Type B pancreatic cell (in vitro differentiated cells): ENCODE measurements at regions not wholly inside any gene's neighbourhood (a gene's known extent, or its start where the extent isn't known, plus 50 kb on each side); places are given as distances from the start of the nearest gene placed in this dataset.

Source experiments
- DNase-seq: peaks from one replicate; pipeline ENCODE4 v3.0.0; 2021; ENCODE audit warnings: mixed read lengths; ENCODE audit not compliant: unreplicated experiment; ENCODE audit errors: extremely low spot score
- H3K27ac Mint-ChIP-seq: 2 replicates; pipeline ENCODE4 v1.8.0; 2021; ENCODE audit warnings: mild to moderate bottlenecking, mixed read lengths
- H3K27me3 Mint-ChIP-seq: 2 replicates; pipeline ENCODE4 v1.8.0; 2021; ENCODE audit warnings: mixed read lengths
- H3K36me3 Mint-ChIP-seq: 2 replicates; pipeline ENCODE4 v1.8.0; 2021; ENCODE audit warnings: mixed read lengths
- H3K4me1 Mint-ChIP-seq: one replicate; pipeline ENCODE4 v1.8.0; 2021; ENCODE audit warnings: mixed read lengths; ENCODE audit not compliant: unreplicated experiment
- H3K4me3 Mint-ChIP-seq: 2 replicates; pipeline ENCODE4 v1.8.0; 2021; ENCODE audit warnings: mild to moderate bottlenecking, mixed read lengths
- H3K9me3 Mint-ChIP-seq: 2 replicates; pipeline ENCODE4 v1.8.0; 2021; ENCODE audit warnings: mixed read lengths
- CTCF ChIP-seq: fragments of 200-600 bp; sonication (generic); conservative IDR thresholded peaks from 2 replicates; pipeline ENCODE4 v1.5.0; 2021; ENCODE audit warnings: antibody characterized with exemption, mild to moderate bottlenecking

- Mint-ChIP-seq H3K4me3 (no peak overlapping the region), H3K27ac (no peak overlapping the region), H3K4me1 (peaks cover 3% of the 10 kb centered on the region), H3K36me3 (no peaks in the 10 kb centered on the region), H3K9me3 (no peaks in the 10 kb centered on the region), H3K27me3 (peaks cover under 1% of the 10 kb centered on the region)
- no peak for TF ChIP-seq CTCF
- DNase-seq = no peak
Measured at GRCh38 chr2:64908406-64908805, 80.8 kb upstream of the SLC1A4 start.

GRCh38 chr2:64910523-64910922 is 78.7 kb upstream of the SLC1A4 start:
- no peak overlapping the region for H3K27ac Mint-ChIP-seq
- no peak for DNase-seq
- peaks cover 3% of the 10 kb centered on the region for H3K27me3 Mint-ChIP-seq
- H3K36me3 Mint-ChIP-seq = no peaks in the 10 kb centered on the region
- H3K4me1 Mint-ChIP-seq = peaks cover 10% of the 10 kb centered on the region
- no peak overlapping the region for H3K4me3 Mint-ChIP-seq
- TF ChIP-seq CTCF = no peak
- H3K9me3 Mint-ChIP-seq = no peaks in the 10 kb centered on the region

GRCh38 chr2:64910972-64911433 is 78.2 kb upstream of the SLC1A4 start:
- Mint-ChIP-seq H3K36me3 (no peaks in the 10 kb centered on the region), H3K27me3 (peaks cover 3% of the 10 kb centered on the region), H3K4me1 (peaks cover 10% of the 10 kb centered on the region), H3K4me3 (no peak overlapping the region), H3K9me3 (no peaks in the 10 kb centered on the region), H3K27ac (no peak overlapping the region)
- no peak for TF ChIP-seq CTCF
- no peak for DNase-seq

- Mint-ChIP-seq H3K36me3 (no peaks in the 10 kb centered on the region), H3K27ac (peak overlapping the region; percentile 83), H3K27me3 (peaks cover 3% of the 10 kb centered on the region), H3K4me1 (peaks cover 15% of the 10 kb centered on the region), H3K9me3 (no peaks in the 10 kb centered on the region), H3K4me3 (no peak overlapping the region)
- TF ChIP-seq CTCF = peak; percentile 32
- no peak for DNase-seq
Measured at GRCh38 chr2:64913357-64913869, 75.8 kb upstream of the SLC1A4 start.

GRCh38 chr2:64914247-64914646 is 75.0 kb upstream of the SLC1A4 start:
- peaks cover 15% of the 10 kb centered on the region for H3K4me1 Mint-ChIP-seq
- TF ChIP-seq CTCF = no peak
- peaks cover 3% of the 10 kb centered on the region for H3K27me3 Mint-ChIP-seq
- no peak overlapping the region for H3K4me3 Mint-ChIP-seq
- DNase-seq = no peak
- no peaks in the 10 kb centered on the region for H3K36me3 Mint-ChIP-seq
- H3K9me3 Mint-ChIP-seq = no peaks in the 10 kb centered on the region
- no peak overlapping the region for H3K27ac Mint-ChIP-seq
